ENCODE measurements at regions not wholly inside any gene's neighbourhood (a gene's known extent, or its start where the extent isn't known, plus 50 kb on each side); places are given as distances from the start of the nearest gene placed in this dataset.

GRCh38 chr5:39863926-39864552 lies 439.3 kb upstream of the DAB2 start:
- DNase-seq, result no peak

- no peak for DNase-seq
Observed at GRCh38 chr5:39857041-39857440, 432.3 kb upstream of the DAB2 start.

- no peak for DNase-seq
Observed at GRCh38 chr5:39854771-39855410, 430.1 kb upstream of the DAB2 start.

GRCh38 chr5:39850291-39850690 lies 425.5 kb upstream of the DAB2 start:
- DNase-seq, result no peak

GRCh38 chr5:39846144-39846543 lies 421.4 kb upstream of the DAB2 start:
- no peak for DNase-seq

- no peak for DNase-seq
Observed at GRCh38 chr5:39843767-39844166, 419.0 kb upstream of the DAB2 start.

- no peak for DNase-seq
Observed at GRCh38 chr5:39835371-39835770, 410.6 kb upstream of the DAB2 start.

- no peak for DNase-seq
Observed at GRCh38 chr5:39829441-39829840, 404.7 kb upstream of the DAB2 start.

GRCh38 chr5:39826051-39826450 lies 401.3 kb upstream of the DAB2 start:
- no peak for DNase-seq

- DNase-seq, result no peak
Observed at GRCh38 chr5:39825301-39825700, 400.5 kb upstream of the DAB2 start.

GRCh38 chr5:39822020-39822419 lies 397.2 kb upstream of the DAB2 start:
- no peak for DNase-seq

- DNase-seq, result no peak
Observed at GRCh38 chr5:39816866-39817265, 392.1 kb upstream of the DAB2 start.

- DNase-seq, result no peak
Observed at GRCh38 chr5:39816156-39816845, 391.5 kb upstream of the DAB2 start.

- no peak for DNase-seq
Observed at GRCh38 chr5:39815711-39816110, 390.9 kb upstream of the DAB2 start.

GRCh38 chr5:39811381-39811780 lies 386.6 kb upstream of the DAB2 start:
- no peak for DNase-seq

- DNase-seq, result no peak
Observed at GRCh38 chr5:39808656-39809055, 383.9 kb upstream of the DAB2 start.

- no peak for DNase-seq
Observed at GRCh38 chr5:39801306-39801705, 376.5 kb upstream of the DAB2 start.

GRCh38 chr5:39800042-39800601 lies 375.3 kb upstream of the DAB2 start:
- no peak for DNase-seq

- no peak for DNase-seq
Observed at GRCh38 chr5:39799242-39799641, 374.5 kb upstream of the DAB2 start.

- no peak for DNase-seq
Observed at GRCh38 chr5:39794513-39795210, 369.9 kb upstream of the DAB2 start.

- no peak for DNase-seq
Observed at GRCh38 chr5:39785410-39785809, 360.6 kb upstream of the DAB2 start.

- DNase-seq, result peak; percentile 24
Observed at GRCh38 chr5:39783756-39784421, 359.1 kb upstream of the DAB2 start.

- no peak for DNase-seq
Observed at GRCh38 chr5:39780347-39780746, 355.6 kb upstream of the DAB2 start.
